ENCODE measurements at regions not wholly inside any gene's neighbourhood (a gene's known extent, or its start where the extent isn't known, plus 50 kb on each side); places are given as distances from the start of the nearest gene placed in this dataset.

DNA sequence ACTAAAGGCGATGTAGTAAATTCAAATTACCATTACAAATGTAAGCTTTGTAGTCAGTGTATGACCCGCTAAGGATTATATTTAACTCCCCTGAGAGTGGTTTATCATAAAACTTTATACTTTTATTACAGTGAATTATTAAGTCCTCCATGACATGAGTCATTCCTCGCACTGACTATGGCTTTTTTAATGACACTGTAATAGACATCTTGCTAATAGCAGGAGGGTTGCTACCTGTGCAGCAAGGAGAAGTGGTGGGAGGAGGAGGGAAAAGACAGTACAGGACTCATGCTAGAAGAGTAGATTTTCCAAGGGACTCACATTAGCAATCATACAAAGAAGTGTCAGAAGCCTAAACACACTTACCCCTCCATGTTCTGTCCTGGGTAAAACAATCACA, 556.1 kb downstream of the BCL11A start (continued):
- TF ChIP-seq, protein P1, sequence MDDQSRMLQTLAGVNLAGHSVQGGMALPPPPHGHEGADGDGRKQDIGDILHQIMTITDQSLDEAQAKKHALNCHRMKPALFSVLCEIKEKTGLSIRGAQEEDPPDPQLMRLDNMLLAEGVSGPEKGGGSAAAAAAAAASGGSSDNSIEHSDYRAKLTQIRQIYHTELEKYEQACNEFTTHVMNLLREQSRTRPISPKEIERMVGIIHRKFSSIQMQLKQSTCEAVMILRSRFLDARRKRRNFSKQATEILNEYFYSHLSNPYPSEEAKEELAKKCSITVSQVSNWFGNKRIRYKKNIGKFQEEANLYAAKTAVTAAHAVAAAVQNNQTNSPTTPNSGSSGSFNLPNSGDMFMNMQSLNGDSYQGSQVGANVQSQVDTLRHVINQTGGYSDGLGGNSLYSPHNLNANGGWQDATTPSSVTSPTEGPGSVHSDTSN (IDR thresholded peaks at IDR 0.05): no peak
- no peak for TF ChIP-seq NR3C1 (IDR thresholded peaks at IDR 0.05)

DNA sequence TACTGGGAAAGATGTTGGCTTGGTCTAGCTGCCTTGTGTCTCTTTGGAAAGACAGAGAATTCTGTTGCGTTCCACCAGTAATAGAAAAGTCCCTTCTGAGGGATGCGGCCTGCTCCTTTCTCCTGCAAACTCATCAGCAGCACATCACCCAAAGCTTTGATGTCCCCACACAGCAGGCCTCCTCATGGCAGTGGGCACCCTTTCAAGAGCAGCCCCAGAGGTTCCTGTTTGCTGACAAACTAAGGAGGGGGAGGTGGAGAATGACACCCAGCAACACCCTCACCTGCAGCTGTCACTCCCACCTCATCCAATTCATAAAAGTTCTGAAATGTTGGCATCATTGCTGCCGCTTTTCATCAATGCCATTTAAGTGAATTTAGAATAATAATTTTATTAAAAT, 556.6 kb downstream of the BCL11A start:
- ChIA-PET POLR2A (no interaction called here), CTCF (no interaction called here)
- Histone ChIP-seq H3K4me1 (no peaks in the 10 kb centered on the region), H3K4me3 (no peak overlapping the region), H3K27ac (no peak overlapping the region), H3K9me3 (no peaks in the 10 kb centered on the region), H3K4me2 (no peak overlapping the region)
- ATAC-seq: no peak
- 52% methylated on average over 3 of the region's 3 CpGs for WGBS (ENCODE audit: missing lambda C conversion rate)
- DNase-seq (ENCODE audit: low read depth in 1 of 2, low spot score in 1 of 2): no peak
- FAIRE-seq: no peak
- TF ChIP-seq JUNB (IDR thresholded peaks at IDR 0.05) (no peak), EP300 (IDR thresholded peaks at IDR 0.05) (no peak), HOXA7 (CRISPR knock-in tag; IDR thresholded peaks at IDR 0.05) (no peak), CBX2 (IDR thresholded peaks at IDR 0.05; ENCODE audit: borderline replicate concordance, low read depth) (no peak), MAFK (IDR thresholded peaks at IDR 0.05; ENCODE audit: partially characterized antibody) (no peak), KDM5A (IDR thresholded peaks at IDR 0.05) (no peak), FOXS1 (CRISPR knock-in tag; IDR thresholded peaks at IDR 0.05) (no peak), HOXB5 (CRISPR knock-in tag; IDR thresholded peaks at IDR 0.05) (no peak), HEYL (CRISPR knock-in tag; IDR thresholded peaks at IDR 0.05) (no peak), MAZ (IDR thresholded peaks at IDR 0.05; ENCODE audit: borderline replicate concordance, low read depth, low read length) (no peak), FOSL2 (IDR thresholded peaks at IDR 0.05) (no peak), FOSL2 (CRISPR knock-in tag; IDR thresholded peaks at IDR 0.05) (no peak), JUN (IDR thresholded peaks at IDR 0.05) (no peak), RNF2 (IDR thresholded peaks at IDR 0.05; ENCODE audit: borderline replicate concordance, low read depth) (no peak)
- TF ChIP-seq, protein P2, sequence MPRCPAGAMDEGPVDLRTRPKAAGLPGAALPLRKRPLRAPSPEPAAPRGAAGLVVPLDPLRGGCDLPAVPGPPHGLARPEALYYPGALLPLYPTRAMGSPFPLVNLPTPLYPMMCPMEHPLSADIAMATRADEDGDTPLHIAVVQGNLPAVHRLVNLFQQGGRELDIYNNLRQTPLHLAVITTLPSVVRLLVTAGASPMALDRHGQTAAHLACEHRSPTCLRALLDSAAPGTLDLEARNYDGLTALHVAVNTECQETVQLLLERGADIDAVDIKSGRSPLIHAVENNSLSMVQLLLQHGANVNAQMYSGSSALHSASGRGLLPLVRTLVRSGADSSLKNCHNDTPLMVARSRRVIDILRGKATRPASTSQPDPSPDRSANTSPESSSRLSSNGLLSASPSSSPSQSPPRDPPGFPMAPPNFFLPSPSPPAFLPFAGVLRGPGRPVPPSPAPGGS (IDR thresholded peaks at IDR 0.05): no peak
- TF ChIP-seq, protein P3, sequence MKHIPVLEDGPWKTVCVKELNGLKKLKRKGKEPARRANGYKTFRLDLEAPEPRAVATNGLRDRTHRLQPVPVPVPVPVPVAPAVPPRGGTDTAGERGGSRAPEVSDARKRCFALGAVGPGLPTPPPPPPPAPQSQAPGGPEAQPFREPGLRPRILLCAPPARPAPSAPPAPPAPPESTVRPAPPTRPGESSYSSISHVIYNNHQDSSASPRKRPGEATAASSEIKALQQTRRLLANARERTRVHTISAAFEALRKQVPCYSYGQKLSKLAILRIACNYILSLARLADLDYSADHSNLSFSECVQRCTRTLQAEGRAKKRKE (CRISPR knock-in tag; IDR thresholded peaks at IDR 0.05; ENCODE audit: low read depth): no peak
- TF ChIP-seq, protein P4, sequence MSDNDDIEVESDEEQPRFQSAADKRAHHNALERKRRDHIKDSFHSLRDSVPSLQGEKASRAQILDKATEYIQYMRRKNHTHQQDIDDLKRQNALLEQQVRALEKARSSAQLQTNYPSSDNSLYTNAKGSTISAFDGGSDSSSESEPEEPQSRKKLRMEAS (IDR thresholded peaks at IDR 0.05): no peak
- TF ChIP-seq, protein P5, sequence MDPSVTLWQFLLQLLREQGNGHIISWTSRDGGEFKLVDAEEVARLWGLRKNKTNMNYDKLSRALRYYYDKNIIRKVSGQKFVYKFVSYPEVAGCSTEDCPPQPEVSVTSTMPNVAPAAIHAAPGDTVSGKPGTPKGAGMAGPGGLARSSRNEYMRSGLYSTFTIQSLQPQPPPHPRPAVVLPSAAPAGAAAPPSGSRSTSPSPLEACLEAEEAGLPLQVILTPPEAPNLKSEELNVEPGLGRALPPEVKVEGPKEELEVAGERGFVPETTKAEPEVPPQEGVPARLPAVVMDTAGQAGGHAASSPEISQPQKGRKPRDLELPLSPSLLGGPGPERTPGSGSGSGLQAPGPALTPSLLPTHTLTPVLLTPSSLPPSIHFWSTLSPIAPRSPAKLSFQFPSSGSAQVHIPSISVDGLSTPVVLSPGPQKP (IDR thresholded peaks at IDR 0.05; ENCODE audit: low read depth, low read length): no peak

DNA sequence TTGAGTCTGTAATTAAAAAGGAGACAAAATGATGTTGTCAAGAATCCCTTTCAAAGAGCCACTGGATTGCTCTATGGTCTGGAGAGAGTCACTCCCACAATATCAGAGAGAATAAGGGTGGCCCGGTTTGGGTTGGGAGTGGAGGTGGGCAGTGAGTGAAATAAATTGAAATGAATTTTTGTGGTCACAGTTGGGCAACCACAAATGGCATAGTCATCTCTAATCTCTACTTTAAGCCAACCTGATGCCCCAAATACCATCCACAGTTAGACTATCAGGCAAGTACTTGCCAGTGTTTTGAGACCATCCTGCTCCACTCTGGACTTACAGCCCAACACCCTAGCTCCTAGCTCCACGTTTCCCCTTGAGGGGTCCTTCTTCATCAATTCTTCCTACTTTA, 559.7 kb downstream of the BCL11A start:
- ATAC-seq (no peak), DNase-seq (ENCODE audit: low read depth in 1 of 2, low spot score in 1 of 2) (no peak), FAIRE-seq (no peak)
- CTCF ChIA-PET: no interaction called here
- WGBS (ENCODE audit: missing lambda C conversion rate): 3% methylated on average over 2 of the region's 2 CpGs
- no peak overlapping the region for H3K27ac ChIP-seq
- H3K4me2 ChIP-seq: no peak overlapping the region
- POLR2A ChIA-PET: no interaction called here
- no peak overlapping the region for H3K4me3 ChIP-seq
- H3K9me3 ChIP-seq: no peaks in the 10 kb centered on the region
- TF ChIP-seq, protein P5 (IDR thresholded peaks at IDR 0.05; ENCODE audit: low read depth, low read length): no peak
- TF ChIP-seq, protein P6, sequence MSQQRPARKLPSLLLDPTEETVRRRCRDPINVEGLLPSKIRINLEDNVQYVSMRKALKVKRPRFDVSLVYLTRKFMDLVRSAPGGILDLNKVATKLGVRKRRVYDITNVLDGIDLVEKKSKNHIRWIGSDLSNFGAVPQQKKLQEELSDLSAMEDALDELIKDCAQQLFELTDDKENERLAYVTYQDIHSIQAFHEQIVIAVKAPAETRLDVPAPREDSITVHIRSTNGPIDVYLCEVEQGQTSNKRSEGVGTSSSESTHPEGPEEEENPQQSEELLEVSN (IDR thresholded peaks at IDR 0.05; ENCODE audit: borderline replicate concordance, low read depth): no peak
- TF ChIP-seq EP300 (IDR thresholded peaks at IDR 0.05) (no peak), MYC (IDR thresholded peaks at IDR 0.05; ENCODE audit: borderline replicate concordance, low read length) (no peak), CBX2 (IDR thresholded peaks at IDR 0.05; ENCODE audit: borderline replicate concordance, low read depth) (no peak), HOXA7 (CRISPR knock-in tag; IDR thresholded peaks at IDR 0.05) (no peak), RAD21 (conservative IDR thresholded peaks at IDR 0.05 in 1 of 2, IDR thresholded peaks at IDR 0.05 in 1 of 2) (no peak), EHF (CRISPR knock-in tag; IDR thresholded peaks at IDR 0.05) (no peak), JUNB (IDR thresholded peaks at IDR 0.05) (no peak)
- TF ChIP-seq, protein P1 (IDR thresholded peaks at IDR 0.05): no peak
- TF ChIP-seq, protein P7, sequence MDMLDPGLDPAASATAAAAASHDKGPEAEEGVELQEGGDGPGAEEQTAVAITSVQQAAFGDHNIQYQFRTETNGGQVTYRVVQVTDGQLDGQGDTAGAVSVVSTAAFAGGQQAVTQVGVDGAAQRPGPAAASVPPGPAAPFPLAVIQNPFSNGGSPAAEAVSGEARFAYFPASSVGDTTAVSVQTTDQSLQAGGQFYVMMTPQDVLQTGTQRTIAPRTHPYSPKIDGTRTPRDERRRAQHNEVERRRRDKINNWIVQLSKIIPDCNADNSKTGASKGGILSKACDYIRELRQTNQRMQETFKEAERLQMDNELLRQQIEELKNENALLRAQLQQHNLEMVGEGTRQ (IDR thresholded peaks at IDR 0.05): no peak
- TF ChIP-seq, protein P2 (IDR thresholded peaks at IDR 0.05): no peak
- H3K4me1 ChIP-seq: no peaks in the 10 kb centered on the region

Data from A549 (cell line).